GM10847 (cell line): ENCODE measurements at regions not wholly inside any gene's neighbourhood (a gene's known extent, or its start where the extent isn't known, plus 50 kb on each side); places are given as distances from the start of the nearest gene placed in this dataset.

ENCODE experiments used
- POLR2A ChIP-seq: IDR thresholded peaks from 2 replicates; pipeline ENCODE4 v1.6.1; 2011; ENCODE audit not compliant: insufficient read length; ENCODE audit errors: extremely low read depth

DNA sequence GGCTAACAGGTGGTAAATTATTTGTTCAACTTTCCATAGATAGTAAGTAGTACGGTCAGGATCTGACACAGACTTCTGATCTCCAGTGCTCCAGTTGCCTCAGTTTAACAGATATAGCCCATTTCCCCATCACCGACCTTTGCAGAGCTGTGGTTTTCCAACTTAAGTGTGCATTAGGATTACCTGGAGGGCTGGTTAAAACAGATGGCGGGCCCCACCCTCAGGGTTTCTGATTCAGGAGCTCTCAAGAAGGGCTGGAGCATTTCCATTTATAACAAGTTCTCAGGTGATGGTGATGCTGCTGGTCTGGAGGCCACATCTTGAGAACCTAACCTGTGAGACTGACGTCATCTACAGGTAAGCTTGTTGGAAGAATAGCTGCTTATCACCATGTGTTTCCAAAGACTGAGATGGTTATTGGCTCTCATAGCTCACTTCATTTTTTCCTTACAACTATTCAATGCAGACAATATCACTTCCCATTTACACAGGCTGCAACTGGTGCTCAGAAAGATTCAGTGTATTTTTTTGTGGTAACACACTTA, 360.1 kb upstream of the CHD6 start:
- no peak for TF ChIP-seq POLR2A

DNA sequence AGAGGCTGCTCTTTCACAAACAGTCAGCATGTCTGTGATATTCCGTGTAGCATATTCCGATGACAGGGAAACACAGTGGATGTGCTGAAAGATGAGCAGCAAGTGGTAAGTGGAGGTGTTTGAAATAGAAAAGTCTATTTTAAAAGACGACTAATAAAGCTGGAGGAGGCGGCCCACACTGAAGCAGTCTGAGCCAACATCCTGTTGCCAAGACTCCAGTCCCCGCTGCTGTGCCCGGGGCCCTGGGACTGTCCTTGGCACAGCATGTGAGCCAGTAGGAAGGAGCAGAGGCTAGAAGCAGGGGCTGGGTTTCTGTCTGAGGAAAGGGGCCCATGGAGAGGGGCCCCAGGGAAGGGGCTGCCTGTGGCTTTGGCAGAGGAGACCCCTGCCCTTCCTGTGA, 351.5 kb upstream of the CHD6 start:
- TF ChIP-seq POLR2A = no peak

GRCh38 chr20:41960166-41960565, 342.0 kb upstream of the CHD6 start:
- no peak for TF ChIP-seq POLR2A

GRCh38 chr20:41958391-41958790, 340.2 kb upstream of the CHD6 start:
- TF ChIP-seq POLR2A = no peak

- TF ChIP-seq POLR2A = no peak
Observed at GRCh38 chr20:41956338-41957074, 338.3 kb upstream of the CHD6 start.

DNA sequence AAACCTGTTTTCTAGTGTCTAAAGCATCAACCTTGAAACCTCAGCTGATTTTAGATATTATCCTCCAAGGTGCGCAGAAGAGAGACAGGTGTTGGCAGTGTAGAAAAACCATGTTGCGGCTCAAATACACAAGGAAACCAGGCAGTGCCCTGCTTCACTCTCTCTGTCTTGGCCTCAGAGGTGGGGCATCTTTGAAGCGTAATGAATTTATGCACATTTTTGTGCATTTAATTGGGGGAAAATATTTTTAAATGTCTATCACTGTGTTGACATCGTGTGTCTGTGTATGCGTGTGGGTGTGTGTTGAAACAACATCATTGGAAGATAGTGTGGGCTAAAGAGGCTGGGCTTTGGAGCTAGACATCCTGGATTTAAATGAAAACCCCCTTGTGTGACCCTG, 334.0 kb upstream of the CHD6 start:
- TF ChIP-seq POLR2A = no peak

DNA sequence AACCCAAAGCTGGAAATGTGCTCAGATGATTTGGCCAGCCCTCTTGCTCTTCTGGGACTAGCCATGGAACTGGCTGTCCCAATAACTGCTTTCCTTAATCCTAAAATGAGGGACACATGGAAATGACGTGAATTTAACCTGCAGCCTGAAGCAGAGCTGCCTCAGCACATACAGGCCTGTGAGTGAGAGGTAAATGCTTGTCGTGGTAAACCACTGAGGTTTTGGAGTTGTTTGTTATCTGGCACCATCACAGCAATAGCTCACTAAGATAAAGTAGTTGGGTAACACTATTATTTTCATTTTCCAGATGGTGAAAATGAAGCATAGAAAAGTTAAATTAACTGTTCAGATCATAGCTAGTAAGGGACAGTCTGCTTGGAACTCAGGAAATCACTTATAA, 333.4 kb upstream of the CHD6 start:
- no peak for TF ChIP-seq POLR2A

DNA sequence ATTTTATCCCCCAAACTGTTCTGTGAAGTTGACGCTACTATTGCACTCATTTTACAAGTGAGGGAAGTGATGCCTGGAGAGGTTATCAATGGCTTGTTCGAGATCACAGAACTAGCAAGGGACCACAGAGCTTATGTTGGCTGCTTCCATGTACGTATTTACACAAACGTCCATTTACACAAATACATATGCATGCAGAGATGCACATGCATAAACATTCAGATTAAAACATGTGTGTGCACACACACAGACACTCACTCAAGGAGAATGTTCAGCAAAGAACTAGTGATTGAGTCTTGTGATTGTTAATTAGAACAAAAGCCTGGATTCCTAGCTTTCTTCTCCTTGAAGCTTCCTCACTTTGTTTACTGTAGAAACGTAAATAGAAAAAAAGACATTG, 321.5 kb upstream of the CHD6 start:
- no peak for TF ChIP-seq POLR2A

- TF ChIP-seq POLR2A = no peak
Observed at GRCh38 chr20:41938353-41938752, 320.2 kb upstream of the CHD6 start.

DNA sequence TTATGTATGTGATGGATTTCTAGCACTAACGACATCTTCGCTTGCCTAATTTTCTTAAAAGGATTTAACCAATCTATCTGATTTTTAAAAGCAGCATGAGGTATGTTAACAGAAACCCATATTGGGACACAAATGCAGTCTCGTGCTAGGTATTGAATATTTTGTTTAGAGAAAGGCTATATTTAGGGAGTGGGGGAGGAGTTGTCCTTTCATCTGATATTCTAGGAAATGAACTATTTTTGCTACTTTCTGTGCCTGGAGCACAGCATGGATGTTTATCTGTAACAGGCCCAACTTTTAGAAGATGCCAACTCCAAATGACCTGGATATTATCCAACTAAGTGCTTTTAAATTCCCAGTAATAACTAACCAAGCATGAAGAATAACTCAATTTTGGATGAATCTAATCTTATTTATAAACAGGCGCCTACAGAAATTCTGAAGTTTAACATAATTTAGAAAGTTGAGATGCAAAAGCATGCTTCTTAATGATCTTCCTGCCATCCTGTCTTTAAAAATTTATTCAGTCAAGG, 317.1 kb upstream of the CHD6 start:
- TF ChIP-seq POLR2A = no peak

- TF ChIP-seq POLR2A = no peak
Observed at GRCh38 chr20:41932431-41932830, 314.3 kb upstream of the CHD6 start.

DNA sequence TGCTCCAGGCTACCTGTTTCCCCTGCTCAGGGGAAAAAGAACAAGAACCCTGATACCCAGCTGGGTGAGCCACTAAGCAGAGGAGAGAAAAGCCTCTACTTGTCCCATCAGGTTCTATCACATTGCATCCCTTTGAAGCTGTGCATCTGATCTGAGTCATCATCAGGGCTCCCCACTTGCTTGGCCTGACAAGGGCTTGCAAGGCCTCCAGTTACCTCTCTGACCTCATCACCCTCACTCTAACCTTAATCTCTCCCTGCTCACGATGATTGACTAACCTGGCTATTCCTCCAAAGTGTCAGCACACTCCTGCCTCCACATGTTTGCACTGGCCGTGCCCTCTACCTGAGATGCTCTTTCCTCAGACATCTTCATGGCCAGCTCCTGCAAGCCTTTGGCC, 309.5 kb upstream of the CHD6 start:
- TF ChIP-seq POLR2A = no peak

GRCh38 chr20:41927189-41927588, 309.0 kb upstream of the CHD6 start:
- no peak for TF ChIP-seq POLR2A

GRCh38 chr20:41925476-41925875, 307.3 kb upstream of the CHD6 start:
- TF ChIP-seq POLR2A = no peak

DNA sequence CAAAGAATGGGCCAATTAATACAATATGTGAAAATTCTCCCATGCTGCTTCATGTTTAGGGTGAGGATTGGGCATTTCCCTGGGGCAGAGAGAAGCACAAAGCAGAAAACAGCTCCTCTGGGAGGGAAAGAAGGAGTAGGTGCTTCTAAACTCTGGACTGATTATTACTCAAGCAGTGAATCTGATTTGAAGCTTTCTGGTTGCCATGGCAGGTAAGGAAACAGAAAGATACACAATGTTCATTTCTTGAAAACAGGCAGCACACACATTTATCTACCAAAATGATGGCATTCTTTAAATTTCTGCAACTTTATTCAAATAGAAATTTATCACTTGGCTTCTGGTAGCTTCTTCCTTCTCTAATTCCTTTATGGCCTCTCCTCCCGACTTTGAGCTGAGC, 305.4 kb upstream of the CHD6 start:
- no peak for TF ChIP-seq POLR2A

GRCh38 chr20:41913146-41913545, 295.0 kb upstream of the CHD6 start:
- no peak for TF ChIP-seq POLR2A

DNA sequence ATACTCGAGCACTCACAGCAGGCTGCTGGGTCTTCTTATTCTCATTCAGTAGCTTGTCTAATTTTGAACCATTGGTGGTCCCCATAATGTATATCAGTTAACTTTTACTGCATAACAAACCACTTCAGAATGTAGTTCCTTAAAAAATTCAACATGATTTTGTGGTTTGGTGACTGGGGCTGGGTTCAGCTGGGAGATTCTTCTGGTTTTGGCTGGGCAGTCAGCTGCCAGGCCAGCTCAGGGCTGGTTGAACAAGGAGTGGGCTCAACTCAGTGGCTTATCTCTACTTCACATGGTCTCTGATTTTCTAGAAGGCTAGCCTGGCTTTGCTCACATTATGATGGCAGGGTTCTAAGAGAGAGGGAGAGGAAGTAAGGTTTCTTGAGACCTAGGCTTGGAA, 292.4 kb upstream of the CHD6 start:
- no peak for TF ChIP-seq POLR2A
